ENCODE measurements at regions not wholly inside any gene's neighbourhood (a gene's known extent, or its start where the extent isn't known, plus 50 kb on each side); places are given as distances from the start of the nearest gene placed in this dataset.

DNA sequence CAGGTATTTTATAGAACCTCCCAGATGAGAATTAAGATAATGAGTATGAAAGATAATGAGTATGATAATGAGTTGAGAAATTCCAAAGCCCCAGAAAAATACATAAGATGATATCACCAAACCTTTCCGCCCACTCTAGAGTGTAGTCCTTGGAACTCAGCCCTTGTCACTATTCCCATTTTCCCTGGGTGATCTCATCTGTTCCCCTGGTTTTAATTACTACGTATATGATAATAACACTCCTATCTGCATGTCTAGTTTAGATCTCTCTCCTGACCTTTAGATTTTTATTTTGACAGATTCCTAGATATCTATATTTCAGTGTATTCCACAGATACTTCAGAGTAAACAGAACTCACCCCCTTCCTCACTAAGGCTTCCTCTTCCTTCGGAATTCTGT lies 51.0 kb upstream of the ASIP start:
- H3K4me3 ChIP-seq (ENCODE audit: low read depth, low read length), result no peak overlapping the region
- DNase-seq (ENCODE audit: low read depth), result no peak
- TF ChIP-seq, protein P1, sequence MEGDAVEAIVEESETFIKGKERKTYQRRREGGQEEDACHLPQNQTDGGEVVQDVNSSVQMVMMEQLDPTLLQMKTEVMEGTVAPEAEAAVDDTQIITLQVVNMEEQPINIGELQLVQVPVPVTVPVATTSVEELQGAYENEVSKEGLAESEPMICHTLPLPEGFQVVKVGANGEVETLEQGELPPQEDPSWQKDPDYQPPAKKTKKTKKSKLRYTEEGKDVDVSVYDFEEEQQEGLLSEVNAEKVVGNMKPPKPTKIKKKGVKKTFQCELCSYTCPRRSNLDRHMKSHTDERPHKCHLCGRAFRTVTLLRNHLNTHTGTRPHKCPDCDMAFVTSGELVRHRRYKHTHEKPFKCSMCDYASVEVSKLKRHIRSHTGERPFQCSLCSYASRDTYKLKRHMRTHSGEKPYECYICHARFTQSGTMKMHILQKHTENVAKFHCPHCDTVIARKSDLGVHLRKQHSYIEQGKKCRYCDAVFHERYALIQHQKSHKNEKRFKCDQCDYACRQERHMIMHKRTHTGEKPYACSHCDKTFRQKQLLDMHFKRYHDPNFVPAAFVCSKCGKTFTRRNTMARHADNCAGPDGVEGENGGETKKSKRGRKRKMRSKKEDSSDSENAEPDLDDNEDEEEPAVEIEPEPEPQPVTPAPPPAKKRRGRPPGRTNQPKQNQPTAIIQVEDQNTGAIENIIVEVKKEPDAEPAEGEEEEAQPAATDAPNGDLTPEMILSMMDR (IDR thresholded peaks at IDR 0.05; ENCODE audit: control insufficient read depth, extremely low read depth, insufficient read depth), result no peak

DNA sequence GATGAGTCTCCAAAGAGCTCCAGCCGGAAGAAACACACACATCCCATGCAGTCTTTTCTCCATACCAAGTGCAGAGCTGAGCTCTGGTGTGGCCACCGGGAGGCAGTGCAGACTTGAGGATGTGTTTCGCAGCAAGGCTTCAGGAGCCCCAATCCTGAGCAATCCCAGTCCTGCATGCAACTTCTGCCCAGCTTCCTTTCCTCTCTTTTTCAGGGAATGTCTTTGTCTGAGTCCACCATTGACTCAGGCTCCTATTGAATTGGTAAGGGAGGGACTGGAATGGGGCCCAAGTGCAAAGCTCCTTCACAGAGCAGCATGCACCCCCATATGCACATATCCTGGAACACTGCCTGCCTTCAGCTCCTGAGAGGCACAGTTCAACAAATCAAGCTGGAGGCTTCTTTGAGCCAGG lies 50.5 kb upstream of the ASIP start:
- TF ChIP-seq, protein P1 (IDR thresholded peaks at IDR 0.05; ENCODE audit: control insufficient read depth, extremely low read depth, insufficient read depth), result peak; percentile 97
- H3K4me3 ChIP-seq (ENCODE audit: low read depth, low read length), result no peak overlapping the region
- peak; percentile 68 for DNase-seq (ENCODE audit: low read depth)

All from LNCaP clone FGC (cell line).